ENCODE measurements at regions not wholly inside any gene's neighbourhood (a gene's known extent, or its start where the extent isn't known, plus 50 kb on each side); places are given as distances from the start of the nearest gene placed in this dataset.

- no peak for DNase-seq
These were observed 131.8 kb upstream of the HABP2 start for GRCh38 chr10:113420733-113421675.

- peak; percentile 40 to 69 for DNase-seq
These were observed 130.5 kb upstream of the HABP2 start for GRCh38 chr10:113422371-113422770.

DNA sequence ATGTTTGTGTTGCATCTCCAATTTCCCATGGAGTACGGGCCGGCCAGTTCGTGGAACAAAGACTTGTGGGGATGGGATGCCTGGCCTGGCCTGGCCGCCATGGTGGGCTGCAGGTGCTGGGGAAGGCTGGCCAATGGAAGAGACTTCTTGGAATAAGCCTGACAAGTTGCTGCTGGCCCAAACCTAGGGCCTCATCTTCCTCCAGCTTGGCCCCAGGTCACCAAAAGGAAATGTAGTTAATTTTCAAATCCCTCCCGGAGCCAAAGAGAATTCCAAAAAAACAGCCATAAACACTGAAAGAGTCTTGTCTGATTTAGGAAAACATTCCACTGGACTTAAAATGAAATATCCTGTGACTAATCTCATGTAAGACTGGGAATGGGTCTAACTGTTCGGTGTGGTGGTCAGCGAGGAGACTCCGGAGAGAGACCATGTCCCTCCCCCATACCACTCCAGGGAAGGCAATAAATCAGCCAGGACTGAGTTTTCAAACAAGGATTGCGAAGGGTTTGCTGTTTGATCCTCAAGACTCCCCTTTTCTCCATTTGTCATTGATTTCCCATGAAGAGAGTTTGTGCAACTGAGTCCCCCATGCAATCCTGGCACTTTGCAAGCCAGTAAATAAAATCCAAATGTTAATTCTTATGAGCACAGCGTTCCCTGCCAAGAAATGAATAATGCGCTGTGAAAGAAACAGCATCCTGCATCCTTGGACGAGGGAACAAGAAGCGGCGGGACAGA, 128.7 kb upstream of the HABP2 start:
- DNase-seq = no peak

DNA sequence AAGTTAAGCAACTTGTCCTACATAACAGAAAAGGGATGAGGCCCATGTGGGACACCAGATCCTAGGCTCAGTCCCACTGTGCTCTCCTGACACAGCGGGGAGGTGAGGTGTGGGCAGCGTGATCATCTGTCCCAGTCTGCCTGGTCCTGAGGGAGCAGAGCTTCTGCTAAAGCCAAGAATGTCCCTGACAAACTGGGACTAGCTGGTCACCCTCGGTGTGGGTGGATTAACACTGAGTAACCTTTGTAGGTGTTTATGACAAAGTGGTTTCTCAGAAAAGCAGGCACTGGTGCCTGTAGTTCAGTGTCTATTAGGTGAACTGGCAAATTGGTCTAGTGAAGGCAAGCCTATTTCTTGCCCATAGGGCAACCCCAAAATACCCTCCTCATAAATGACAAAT, 127.8 kb upstream of the HABP2 start:
- no peak for DNase-seq

- DNase-seq = no peak
These were observed 127.3 kb upstream of the HABP2 start for GRCh38 chr10:113425541-113425951.

DNA sequence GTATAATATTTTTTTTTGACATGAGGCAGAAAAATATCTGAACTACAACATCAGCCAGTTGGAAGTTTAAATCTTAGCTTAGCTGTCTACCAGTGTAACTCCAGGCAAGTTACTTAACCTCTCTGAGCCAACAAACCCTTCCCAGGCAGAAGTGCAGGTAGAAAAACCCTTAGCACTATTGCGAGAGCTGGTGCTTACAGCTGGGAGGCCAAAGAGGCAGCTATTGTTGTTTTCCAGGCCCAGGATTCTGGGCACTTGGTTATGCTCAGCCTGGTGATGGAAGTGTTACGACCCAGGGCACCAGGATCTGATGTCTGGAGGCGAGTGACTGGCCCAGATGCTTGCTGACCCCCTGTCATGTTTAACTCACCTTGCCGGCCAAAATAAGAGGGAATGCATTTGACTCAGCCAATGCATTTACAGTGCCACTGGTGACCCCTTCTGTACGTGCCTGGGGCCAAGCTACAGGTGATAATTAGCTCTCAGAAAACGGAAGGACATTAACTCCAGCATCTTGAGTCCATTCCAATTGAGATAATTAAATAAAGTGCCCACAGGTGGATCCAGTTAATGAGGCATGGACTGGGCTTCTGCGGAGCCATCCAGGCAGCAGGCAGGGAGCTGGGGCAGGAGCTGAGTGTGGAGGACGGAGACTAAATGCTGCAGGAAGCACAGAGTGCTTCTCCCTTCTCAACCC, 126.5 kb upstream of the HABP2 start:
- no peak for DNase-seq

DNA sequence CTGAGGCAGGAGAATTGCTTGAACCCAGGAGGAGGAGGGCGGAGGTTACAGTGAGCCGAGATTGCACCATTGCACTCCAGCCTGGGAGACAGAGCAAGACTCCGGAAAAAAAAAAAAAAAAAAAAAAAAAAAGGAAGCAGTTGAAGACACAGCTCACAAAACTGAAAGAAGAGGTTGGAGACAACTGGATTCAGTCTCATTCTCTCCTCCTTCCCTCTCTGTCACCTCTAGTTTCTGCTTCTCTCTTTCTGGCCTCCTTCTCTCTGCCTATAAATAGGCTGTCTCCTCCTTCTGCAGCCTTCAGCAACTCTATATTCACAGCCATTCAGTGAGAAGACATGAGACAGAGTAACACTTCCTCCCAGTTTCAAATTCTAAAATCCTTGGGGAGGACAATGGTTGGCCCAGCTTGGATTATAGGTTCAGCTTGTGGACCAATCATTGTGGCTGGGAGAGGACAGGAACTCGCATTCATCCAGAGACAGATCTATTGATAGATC, 125.6 kb upstream of the HABP2 start:
- peak; percentile 27 to 31 for DNase-seq

DNA sequence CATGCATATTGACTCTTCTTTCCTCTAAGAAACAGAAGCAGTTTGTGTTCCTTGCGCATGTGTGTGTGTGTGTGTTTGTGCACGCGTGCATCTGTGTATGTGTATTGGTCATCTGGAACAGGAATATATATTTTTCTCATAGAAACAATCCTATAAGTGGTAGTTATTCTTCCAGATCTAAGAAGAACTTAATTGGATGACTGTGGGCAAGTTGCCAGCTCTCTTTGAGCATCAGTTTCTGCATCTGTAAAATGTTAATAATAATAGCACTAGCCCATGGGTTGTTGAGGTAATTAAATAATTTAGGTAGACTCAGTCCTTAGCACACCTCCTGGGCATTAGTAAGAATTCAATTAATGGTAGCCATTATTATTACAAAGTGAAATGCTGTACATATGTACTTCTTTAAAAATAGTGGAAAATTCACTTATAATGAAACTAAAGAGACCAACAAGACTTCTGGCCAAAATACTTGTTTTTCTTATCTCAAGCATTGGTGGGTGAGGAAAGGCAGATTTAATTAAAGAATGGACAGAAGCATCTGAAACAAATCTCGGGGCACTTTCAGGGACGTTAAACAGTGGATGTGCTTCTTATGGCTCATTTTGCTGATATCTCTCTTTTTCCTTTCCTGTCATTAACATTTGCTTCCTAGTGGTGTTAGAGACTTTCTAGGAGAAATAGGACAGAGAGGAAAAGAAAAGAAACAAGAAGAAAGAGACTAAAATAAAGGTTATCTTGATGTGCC, 124.9 kb upstream of the HABP2 start:
- no peak for DNase-seq

DNA sequence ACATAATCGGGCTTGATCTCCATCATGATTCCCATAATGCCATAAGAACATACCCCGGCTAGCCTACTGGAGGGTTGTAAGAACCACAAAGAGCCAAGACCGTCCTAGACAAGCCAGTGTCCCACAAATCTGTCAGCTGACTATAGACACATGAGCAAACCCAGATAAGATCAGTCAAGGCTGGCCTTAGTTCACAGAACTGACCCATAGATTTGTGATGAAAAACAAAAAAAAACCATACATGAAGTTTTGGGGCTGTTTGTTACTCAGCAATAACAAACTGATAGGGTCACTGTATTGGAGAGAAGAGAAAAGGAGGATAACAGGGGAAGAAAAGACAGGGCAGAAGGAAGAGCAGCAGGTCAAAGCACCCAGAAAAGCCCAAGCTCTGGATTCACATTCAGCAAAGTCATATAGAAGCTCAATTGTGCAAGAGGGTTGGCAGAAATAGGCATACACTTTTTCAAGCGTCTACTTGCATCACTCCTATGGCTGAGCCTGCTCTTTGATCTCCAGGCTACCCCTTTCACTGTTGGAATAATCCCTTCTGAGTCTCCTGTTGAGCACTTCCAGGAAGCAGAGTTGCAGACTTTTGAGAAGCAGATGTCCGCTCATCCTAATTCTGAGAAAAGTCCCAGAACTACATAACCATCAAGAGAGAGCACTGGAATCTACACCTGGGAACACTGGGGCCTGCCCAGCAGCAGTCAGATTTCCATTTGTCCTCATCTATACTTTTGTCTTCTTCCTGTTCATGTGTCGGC, 122.0 kb upstream of the HABP2 start:
- DNase-seq = no peak

- DNase-seq = no peak
These were observed 121.3 kb upstream of the HABP2 start for GRCh38 chr10:113431398-113432160.

- no peak for DNase-seq
These were observed 119.1 kb upstream of the HABP2 start for GRCh38 chr10:113433711-113434110.

DNA sequence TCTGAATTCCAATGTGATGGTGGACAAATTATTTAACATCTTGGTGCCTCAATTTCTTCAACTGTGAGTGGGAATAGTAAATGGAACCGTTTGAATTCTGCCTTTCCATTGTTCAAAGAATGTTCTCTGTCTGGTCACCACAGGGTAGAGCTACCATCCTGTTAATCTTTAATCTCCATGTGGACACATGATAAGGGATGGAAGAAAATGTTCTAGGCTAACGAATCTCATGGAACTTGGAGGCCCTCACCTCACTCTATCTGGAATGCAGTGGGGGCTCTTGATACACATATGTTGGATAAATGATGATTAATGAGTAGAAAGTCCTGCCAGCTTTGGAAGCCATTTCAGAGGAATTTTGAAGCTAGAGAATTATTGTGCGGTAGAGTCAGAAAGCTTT, 118.5 kb upstream of the HABP2 start:
- no peak for DNase-seq

DNA sequence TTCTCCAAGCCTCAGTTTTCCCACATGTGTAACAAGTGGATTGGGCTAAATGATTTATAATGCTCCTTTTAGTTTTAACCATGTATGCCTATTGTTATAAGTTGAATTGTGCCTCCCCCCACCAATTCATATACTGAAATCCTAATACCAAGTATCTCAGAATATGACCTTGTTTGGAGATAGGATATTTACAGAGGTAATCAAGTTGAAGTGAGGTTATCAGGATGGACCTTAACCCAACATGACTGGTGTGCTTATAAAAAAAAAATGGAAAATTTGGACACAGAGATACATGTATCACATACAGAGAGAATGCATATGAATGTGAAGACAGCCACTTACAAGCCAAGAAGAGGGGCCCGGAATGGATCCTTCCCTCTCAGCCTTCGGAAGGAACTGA, 117.9 kb upstream of the HABP2 start:
- DNase-seq = no peak

GRCh38 chr10:113435881-113436280, 117.0 kb upstream of the HABP2 start:
- no peak for DNase-seq

DNA sequence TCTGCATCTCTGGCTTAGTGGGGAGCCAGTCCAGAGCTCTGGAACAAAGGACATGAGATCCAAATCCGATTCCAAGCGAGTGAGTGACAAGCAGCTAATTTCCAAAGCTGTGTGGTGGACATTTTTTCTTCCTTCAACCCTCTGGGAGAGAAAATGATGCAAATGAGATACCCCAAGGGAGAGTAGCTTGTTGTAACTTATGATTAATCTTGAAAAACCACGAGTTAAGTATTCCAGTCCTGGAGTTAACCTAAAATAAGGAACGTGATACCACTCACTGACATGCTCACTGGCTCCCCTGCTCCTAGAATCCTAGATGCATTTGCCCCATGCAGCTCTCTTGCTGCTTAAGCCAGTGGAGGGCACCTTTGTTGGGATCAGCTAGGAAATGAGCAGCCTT, 116.0 kb upstream of the HABP2 start:
- no peak for DNase-seq

DNA sequence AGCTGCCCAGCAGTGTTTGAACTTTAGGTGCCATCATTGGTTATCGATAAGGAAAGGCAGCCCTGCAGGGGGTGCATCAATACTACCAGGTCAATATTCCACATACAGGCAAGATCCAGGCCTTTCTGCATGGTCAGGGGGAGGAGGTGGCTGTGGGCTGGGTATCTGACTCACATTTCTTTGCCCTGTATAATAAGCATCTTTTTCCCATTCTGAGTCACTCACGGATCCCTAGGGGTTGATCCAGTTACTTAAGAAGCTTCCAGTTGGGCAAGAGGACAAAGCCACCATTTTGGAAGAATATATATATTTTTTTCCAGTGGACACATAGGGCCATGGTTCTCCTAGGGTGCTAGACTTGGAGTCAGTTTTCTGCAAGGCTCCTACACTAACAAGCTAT, 114.2 kb upstream of the HABP2 start:
- DNase-seq = no peak

DNA sequence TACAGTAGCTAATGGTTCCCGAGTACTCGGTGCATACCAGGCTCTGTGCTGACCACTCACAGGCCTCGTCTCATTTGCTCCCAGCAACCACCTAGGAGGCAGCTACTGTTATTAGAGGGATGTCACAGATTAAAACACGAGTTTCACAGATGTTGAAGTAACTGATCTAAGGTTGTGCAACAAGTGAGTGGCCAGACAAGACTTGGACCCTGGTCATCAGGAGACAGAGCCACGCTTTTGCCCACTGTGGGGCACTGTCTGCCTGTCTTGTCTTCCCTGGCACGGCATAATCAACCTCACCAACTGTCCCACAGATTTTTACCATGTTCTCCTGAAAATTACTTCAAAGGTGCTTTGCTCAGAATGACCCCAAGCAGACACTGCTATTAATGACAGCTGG, 111.6 kb upstream of the HABP2 start:
- DNase-seq = no peak

- no peak for DNase-seq
These were observed 111.1 kb upstream of the HABP2 start for GRCh38 chr10:113441686-113442270.

DNA sequence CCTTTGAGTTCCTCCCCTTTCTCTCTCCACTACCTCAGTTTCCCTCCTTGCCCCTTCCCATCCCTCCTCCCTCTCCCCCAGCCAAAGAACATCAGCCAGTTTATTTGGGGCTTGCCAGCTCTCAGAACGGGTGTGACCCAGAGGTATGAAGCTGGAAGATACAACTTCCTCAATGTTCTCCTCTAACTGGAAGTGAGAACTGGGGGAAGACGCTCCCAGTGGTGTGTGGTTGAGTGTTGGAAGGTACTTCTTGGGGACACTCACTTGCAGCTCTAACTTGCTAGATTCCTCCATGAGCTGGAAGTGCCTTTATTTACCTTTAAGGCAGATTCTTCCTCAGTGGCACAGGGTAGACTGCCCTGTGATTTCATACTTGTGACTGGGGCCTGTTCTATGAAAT, 110.5 kb upstream of the HABP2 start:
- DNase-seq = peak; percentile 49 to 57

DNA sequence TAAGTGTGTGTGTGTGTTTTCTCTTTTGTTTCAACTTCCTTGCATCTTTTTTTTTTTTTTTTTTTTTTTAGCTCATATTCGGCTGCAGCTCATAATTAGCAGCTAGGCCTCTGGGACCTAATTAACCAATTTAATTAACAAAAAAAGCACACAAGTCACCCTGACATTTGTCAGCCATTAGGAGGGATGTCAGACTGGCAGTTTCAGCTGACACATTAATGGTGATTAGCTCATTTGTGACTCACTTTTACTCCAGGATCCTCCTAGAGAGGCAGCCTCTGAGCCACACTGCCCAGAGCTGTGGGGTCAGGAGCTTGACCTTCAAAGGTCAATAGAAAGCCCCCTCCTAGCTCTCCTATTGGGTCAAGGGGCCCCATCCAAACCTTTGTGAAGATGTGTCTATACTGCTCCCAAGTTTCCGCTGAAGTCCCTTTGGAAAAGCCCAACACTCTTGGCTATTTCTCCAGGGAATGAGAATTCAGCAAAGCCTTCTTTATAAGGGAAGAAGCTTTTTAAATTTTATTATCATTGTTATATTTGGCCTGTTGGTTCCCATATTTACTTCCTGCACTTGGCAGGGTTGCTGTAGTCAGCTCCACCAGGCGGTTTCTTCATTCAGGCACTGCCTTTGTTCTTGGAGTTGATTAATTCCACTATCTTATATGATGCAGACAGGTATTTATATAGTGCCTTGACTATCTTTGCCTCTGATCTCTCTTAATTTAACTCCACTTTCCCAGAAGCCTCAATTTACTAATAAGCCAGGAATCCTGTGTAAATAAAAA, 109.5 kb upstream of the HABP2 start:
- DNase-seq = peak; percentile 20 to 23
